BJ (cell line): ENCODE measurements at regions not wholly inside any gene's neighbourhood (a gene's known extent, or its start where the extent isn't known, plus 50 kb on each side); places are given as distances from the start of the nearest gene placed in this dataset.

Source experiments
- CTCF ChIA-PET: fragments of 350-600 bp; formaldehyde crosslinking; extraction: SDS; loops from one replicate; lab custom pipeline; 2021; ENCODE audit warnings: antibody characterized with exemption, inconsistent platforms; lab: Yijun Ruan, JAX
- POLR2A ChIA-PET: fragments of 300-600 bp; sonication (Branson Sonifier 250); formaldehyde crosslinking; extraction: SDS; loops from one replicate; lab custom pipeline; 2021; ENCODE audit warnings: antibody characterized with exemption; lab: Charles Lee
- DNase-seq: peaks from one replicate; pipeline ENCODE4 v3.0.0-alpha.2; 2011; ENCODE audit warnings: low read depth
- H3K27me3 ChIP-seq: 2 replicates; pipeline ENCODE4 v1.6.0; 2011; ENCODE audit warnings: low read length; ENCODE audit not compliant: control insufficient read depth, insufficient read depth
- H3K36me3 ChIP-seq: 2 replicates; pipeline ENCODE4 v1.5.1; 2011; ENCODE audit warnings: low read length; ENCODE audit not compliant: control insufficient read depth, insufficient read depth
- H3K4me3 ChIP-seq: 2 replicates; pipeline ENCODE4 v1.5.1; 2011; ENCODE audit warnings: low read depth, mild to moderate bottlenecking, control low read depth, low read length
- TF ChIP-seq, protein P1 (sequence below): IDR thresholded peaks from 2 replicates; pipeline ENCODE4 v1.5.1; 2011; ENCODE audit warnings: low read depth, mild to moderate bottlenecking, control low read depth, inconsistent platforms, low read length, moderate library complexity; ENCODE audit not compliant: insufficient read depth

DNA sequence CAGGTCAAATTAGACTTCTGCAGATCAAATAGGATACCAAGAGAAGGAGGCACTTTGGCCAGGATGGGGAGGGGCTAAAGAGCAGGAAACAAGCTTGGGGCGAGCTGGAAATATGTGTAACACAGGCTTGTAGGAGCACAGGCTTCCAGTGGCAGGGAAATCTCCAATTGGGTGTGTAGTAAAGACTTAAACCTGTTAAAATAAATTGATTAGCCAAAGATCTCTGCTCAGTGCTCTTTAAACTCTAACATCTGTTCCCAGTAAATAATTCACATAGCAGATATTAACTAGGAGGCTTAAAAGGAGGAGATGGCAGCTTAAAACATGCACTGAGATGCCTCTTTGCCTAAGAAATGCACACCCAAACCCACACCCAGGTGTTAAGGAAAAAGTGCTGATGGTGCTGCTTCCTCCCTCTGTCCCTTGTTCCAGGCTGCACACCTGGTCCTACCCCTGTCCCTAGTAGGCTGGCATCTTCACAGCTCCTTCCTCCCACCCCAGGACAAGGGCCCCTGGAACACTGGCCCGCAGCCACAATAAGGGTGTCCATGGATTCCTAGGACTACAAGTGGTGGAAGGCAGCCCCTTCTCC lies 93.5 kb upstream of the MLN start:
- peaks cover 4% of the 10 kb centered on the region for H3K27me3 ChIP-seq
- no peak overlapping the region for H3K4me3 ChIP-seq
- POLR2A ChIA-PET, result no interaction called here
- DNase-seq, result no peak
- H3K36me3 ChIP-seq, result no peaks in the 10 kb centered on the region
- TF ChIP-seq, protein P1, sequence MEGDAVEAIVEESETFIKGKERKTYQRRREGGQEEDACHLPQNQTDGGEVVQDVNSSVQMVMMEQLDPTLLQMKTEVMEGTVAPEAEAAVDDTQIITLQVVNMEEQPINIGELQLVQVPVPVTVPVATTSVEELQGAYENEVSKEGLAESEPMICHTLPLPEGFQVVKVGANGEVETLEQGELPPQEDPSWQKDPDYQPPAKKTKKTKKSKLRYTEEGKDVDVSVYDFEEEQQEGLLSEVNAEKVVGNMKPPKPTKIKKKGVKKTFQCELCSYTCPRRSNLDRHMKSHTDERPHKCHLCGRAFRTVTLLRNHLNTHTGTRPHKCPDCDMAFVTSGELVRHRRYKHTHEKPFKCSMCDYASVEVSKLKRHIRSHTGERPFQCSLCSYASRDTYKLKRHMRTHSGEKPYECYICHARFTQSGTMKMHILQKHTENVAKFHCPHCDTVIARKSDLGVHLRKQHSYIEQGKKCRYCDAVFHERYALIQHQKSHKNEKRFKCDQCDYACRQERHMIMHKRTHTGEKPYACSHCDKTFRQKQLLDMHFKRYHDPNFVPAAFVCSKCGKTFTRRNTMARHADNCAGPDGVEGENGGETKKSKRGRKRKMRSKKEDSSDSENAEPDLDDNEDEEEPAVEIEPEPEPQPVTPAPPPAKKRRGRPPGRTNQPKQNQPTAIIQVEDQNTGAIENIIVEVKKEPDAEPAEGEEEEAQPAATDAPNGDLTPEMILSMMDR, result no peak
- CTCF ChIA-PET, result interaction anchor here (1.4 kb wide), 1 partner anchor 15 kb away, joined by 4 read pairs; no protein-coding TSS in a partner anchor

DNA sequence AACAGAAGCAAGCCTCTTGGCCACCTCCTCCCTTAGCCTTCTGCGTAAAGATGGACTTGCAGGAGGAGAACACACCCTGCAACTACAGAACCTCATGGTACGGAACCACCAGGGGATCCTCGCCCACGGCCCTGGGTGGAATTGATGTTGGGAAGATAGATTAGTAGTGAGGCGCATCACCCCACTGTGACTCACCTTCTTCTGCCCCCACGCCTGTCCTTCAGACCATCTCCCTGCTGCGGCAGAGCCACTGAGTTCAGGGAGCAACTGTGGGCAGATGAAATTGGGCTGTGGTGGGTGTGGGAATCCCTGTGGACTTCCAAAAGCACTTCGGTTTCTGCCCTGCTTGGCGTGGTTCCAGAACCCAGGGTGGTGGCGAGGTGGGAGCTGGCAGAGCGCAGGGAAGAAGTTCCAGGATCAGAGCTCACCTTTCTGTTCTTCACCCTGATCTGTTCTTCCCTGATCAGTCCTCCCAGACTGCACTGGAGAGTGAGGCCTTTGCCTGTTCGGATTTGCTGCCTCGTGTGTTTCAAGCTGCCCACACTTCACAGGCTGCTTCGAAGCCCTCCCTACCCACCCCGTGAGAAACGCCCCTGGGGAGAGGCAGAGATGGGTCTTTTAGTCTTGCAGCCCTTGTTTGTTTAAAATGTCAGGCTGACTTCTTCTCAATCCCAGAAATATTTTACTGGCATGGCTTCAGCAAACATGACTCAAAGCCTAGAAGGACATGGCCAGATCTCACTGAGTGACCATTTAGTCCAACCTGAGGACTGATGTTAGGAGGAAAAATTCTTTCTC lies 92.8 kb upstream of the MLN start:
- Histone ChIP-seq H3K27me3 (peaks cover 4% of the 10 kb centered on the region), H3K36me3 (no peaks in the 10 kb centered on the region), H3K4me3 (no peak overlapping the region)
- DNase-seq, result no peak
- CTCF ChIA-PET, result interaction anchor here (1.4 kb wide), 1 partner anchor 16 kb away, joined by 4 read pairs; no protein-coding TSS in a partner anchor
- TF ChIP-seq, protein P1, result no peak
- POLR2A ChIA-PET, result no interaction called here

DNA sequence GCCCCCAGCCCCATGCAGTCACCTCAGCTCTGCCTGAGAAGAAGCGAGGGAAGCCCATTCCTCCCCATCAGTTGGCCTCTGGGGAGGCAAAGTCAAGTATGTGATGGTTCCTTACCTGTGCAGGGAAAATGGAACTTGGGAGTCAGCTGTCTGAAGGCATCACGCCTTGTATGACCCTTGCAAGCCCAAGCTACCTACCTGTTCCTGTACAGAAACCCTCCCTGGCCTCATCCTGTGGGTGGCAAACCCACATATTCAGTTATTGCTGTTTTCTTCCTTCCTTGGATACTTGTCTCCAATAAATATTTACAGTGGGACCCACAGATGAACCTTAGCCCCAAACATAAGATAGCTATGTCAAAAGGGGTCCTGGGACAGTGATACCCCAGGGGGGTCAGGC lies 92.2 kb upstream of the MLN start:
- no peak overlapping the region for H3K4me3 ChIP-seq
- no peak for DNase-seq
- ChIA-PET POLR2A (no interaction called here), CTCF (interaction anchor here (1.1 to 1.4 kb wide), 2 partner anchors 17 to 125 kb away, joined by 3 to 4 read pairs; no protein-coding TSS in a partner anchor)
- TF ChIP-seq, protein P1, result no peak
- H3K27me3 ChIP-seq, result peaks cover 4% of the 10 kb centered on the region
- H3K36me3 ChIP-seq, result no peaks in the 10 kb centered on the region

DNA sequence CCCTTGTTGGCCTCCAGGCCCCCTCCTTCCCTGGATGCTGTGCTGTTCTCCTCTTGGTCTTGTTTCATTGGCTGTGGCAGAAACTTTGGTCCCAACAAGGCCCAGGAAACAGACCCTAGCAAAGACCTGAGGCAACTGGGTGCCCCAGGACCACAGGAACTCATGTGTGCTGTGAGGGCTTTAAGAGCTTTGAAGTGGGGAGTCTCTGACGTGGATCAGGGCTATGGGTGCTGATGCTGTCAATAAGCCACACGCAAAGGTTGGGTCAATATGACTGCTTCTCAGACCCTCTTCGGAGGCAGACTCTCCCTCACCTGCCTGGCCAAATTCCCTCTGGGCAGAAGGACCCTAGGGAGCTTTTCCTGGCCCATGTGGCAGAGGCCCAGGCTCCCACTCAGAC lies 91.5 kb upstream of the MLN start:
- TF ChIP-seq, protein P1, result no peak
- Histone ChIP-seq H3K27me3 (peaks cover 2% of the 10 kb centered on the region; the same call in 1 of the 2 replicates), H3K36me3 (no peaks in the 10 kb centered on the region), H3K4me3 (no peak overlapping the region)
- no peak for DNase-seq
- POLR2A ChIA-PET, result no interaction called here
- CTCF ChIA-PET, result interaction anchor here (0.5 to 1.1 kb wide), 2 partner anchors 38 to 124 kb away, joined by 3 read pairs; no protein-coding TSS in a partner anchor

DNA sequence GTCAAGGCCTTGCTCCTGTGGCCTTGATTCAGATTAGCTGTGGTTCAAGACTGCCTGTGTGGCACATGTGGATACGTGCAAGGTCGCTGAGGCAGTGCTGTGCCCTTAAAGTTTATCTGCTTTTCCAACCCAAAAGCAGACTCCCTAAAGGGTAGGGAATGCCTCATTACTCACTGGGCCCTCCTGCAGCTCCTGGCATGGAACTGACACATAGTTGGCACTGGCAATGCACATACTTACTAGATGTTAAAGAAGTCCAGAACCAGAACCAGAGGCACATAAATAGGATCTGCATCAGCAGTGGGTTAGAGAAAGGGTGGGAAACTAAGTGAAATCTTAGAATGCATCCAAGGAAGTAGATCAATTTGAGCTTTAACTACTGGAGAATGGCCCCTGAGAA lies 90.6 kb upstream of the MLN start:
- POLR2A ChIA-PET, result no interaction called here
- no peaks in the 10 kb centered on the region for H3K36me3 ChIP-seq
- DNase-seq, result no peak
- H3K27me3 ChIP-seq, result peaks cover 2% of the 10 kb centered on the region; the same call in 1 of the 2 replicates
- CTCF ChIA-PET, result no interaction called here
- no peak overlapping the region for H3K4me3 ChIP-seq
- TF ChIP-seq, protein P1, result no peak
